ENCODE measurements at regions not wholly inside any gene's neighbourhood (a gene's known extent, or its start where the extent isn't known, plus 50 kb on each side); places are given as distances from the start of the nearest gene placed in this dataset.

GRCh38 chr3:55218577-55218976 is 268.5 kb downstream of the WNT5A start:
- DNase-seq: no peak

- no peak for DNase-seq
Measured at GRCh38 chr3:55207744-55208143, 279.4 kb downstream of the WNT5A start.

- DNase-seq: no peak
Measured at GRCh38 chr3:55205990-55206389, 278.1 kb upstream of the LRTM1 start.

GRCh38 chr3:55204417-55204816 is 276.6 kb upstream of the LRTM1 start:
- no peak for DNase-seq

- no peak for DNase-seq
Measured at GRCh38 chr3:55203546-55203945, 275.7 kb upstream of the LRTM1 start.

GRCh38 chr3:55203006-55203405 is 275.1 kb upstream of the LRTM1 start:
- DNase-seq: no peak

GRCh38 chr3:55202326-55202725 is 274.5 kb upstream of the LRTM1 start:
- DNase-seq: no peak

- DNase-seq: no peak
Measured at GRCh38 chr3:55201779-55202178, 273.9 kb upstream of the LRTM1 start.

GRCh38 chr3:55200906-55201305 is 273.0 kb upstream of the LRTM1 start:
- no peak for DNase-seq

- no peak for DNase-seq
Measured at GRCh38 chr3:55198554-55198953, 270.7 kb upstream of the LRTM1 start.

GRCh38 chr3:55197021-55197420 is 269.2 kb upstream of the LRTM1 start:
- no peak for DNase-seq

GRCh38 chr3:55196495-55196894 is 268.6 kb upstream of the LRTM1 start:
- no peak for DNase-seq

- no peak for DNase-seq
Measured at GRCh38 chr3:55194376-55194775, 266.5 kb upstream of the LRTM1 start.

GRCh38 chr3:55191911-55192775 is 264.3 kb upstream of the LRTM1 start:
- no peak for DNase-seq

- no peak for DNase-seq
Measured at GRCh38 chr3:55190331-55190730, 262.5 kb upstream of the LRTM1 start.

GRCh38 chr3:55189359-55189801 is 261.5 kb upstream of the LRTM1 start:
- no peak for DNase-seq

- no peak for DNase-seq
Measured at GRCh38 chr3:55185380-55185779, 257.5 kb upstream of the LRTM1 start.

- no peak for DNase-seq
Measured at GRCh38 chr3:55183201-55183600, 255.3 kb upstream of the LRTM1 start.

GRCh38 chr3:55180936-55181535 is 253.2 kb upstream of the LRTM1 start:
- peak; percentile 32 for DNase-seq

GRCh38 chr3:55180161-55180560 is 252.3 kb upstream of the LRTM1 start:
- no peak for DNase-seq

GRCh38 chr3:55178336-55178735 is 250.5 kb upstream of the LRTM1 start:
- no peak for DNase-seq

- DNase-seq: no peak
Measured at GRCh38 chr3:55177749-55178148, 249.9 kb upstream of the LRTM1 start.

GRCh38 chr3:55175423-55175822 is 247.6 kb upstream of the LRTM1 start:
- no peak for DNase-seq

GRCh38 chr3:55174747-55175146 is 246.9 kb upstream of the LRTM1 start:
- DNase-seq: no peak

- no peak for DNase-seq
Measured at GRCh38 chr3:55173504-55173903, 245.6 kb upstream of the LRTM1 start.
